ENCODE measurements at regions not wholly inside any gene's neighbourhood (a gene's known extent, or its start where the extent isn't known, plus 50 kb on each side); places are given as distances from the start of the nearest gene placed in this dataset.

GRCh38 chr1:172951730-172952365 is 98.9 kb downstream of the TNFSF18 start:
- TF ChIP-seq PREB (CRISPR knock-in tag; IDR thresholded peaks at IDR 0.05; ENCODE audit: borderline replicate concordance), result no peak
- no peak for TF ChIP-seq CREB1 (CRISPR knock-in tag; IDR thresholded peaks at IDR 0.05)
- ATAC-seq, result no peak
- peaks cover 4% of the 10 kb centered on the region for H3K4me1 Mint-ChIP-seq
- no peak for DNase-seq (ENCODE audit: low spot score)
- CTCF ChIA-PET, result no interaction called here
- H3K27ac Mint-ChIP-seq, result no peak overlapping the region
- POLR2A ChIA-PET, result no interaction called here
- H3K36me3 Mint-ChIP-seq, result no peaks in the 10 kb centered on the region
- H3K27me3 Mint-ChIP-seq (ENCODE audit: low read depth), result no peaks in the 10 kb centered on the region
- H3K9me3 Mint-ChIP-seq, result no peaks in the 10 kb centered on the region
- no peak overlapping the region for H3K4me3 Mint-ChIP-seq

GRCh38 chr1:172952516-172952915 is 98.2 kb downstream of the TNFSF18 start:
- no peaks in the 10 kb centered on the region for H3K36me3 Mint-ChIP-seq
- no peaks in the 10 kb centered on the region for H3K9me3 Mint-ChIP-seq

GRCh38 chr1:172954476-172955150 is 96.1 kb downstream of the TNFSF18 start:
- no peaks in the 10 kb centered on the region for H3K27me3 Mint-ChIP-seq (ENCODE audit: low read depth)
- no peaks in the 10 kb centered on the region for H3K36me3 Mint-ChIP-seq
- ChIA-PET CTCF (no interaction called here), POLR2A (no interaction called here)
- H3K9me3 Mint-ChIP-seq, result no peaks in the 10 kb centered on the region
- ATAC-seq (no peak), DNase-seq (ENCODE audit: low spot score) (no peak)
- TF ChIP-seq NR3C1 (CRISPR knock-in tag; conservative IDR thresholded peaks at IDR 0.05; ENCODE audit: low read depth), result no peak
- no peak for TF ChIP-seq EMX1 (CRISPR knock-in tag; IDR thresholded peaks at IDR 0.05)
- TF ChIP-seq ZNF425 (CRISPR knock-in tag; conservative IDR thresholded peaks at IDR 0.05), result no peak
- TF ChIP-seq ZNF423 (CRISPR knock-in tag; IDR thresholded peaks at IDR 0.05), result no peak
- no peak for TF ChIP-seq AFF4 (CRISPR knock-in tag; IDR thresholded peaks at IDR 0.05; ENCODE audit: borderline replicate concordance)
- no peak for TF ChIP-seq ZMAT4 (CRISPR knock-in tag; IDR thresholded peaks at IDR 0.05)
- no peak for TF ChIP-seq TCF7 (CRISPR knock-in tag; IDR thresholded peaks at IDR 0.05; ENCODE audit: low read depth)
- peaks cover 8% of the 10 kb centered on the region for H3K4me1 Mint-ChIP-seq
- no peak overlapping the region for H3K4me3 Mint-ChIP-seq
- H3K27ac Mint-ChIP-seq, result no peak overlapping the region

More at GRCh38 chr1:172952516-172952915, 98.2 kb downstream of the TNFSF18 start:
- Mint-ChIP-seq H3K4me3 (no peak overlapping the region), H3K27ac (no peak overlapping the region), H3K27me3 (ENCODE audit: low read depth) (no peaks in the 10 kb centered on the region), H3K4me1 (peaks cover 8% of the 10 kb centered on the region)
- ATAC-seq (no peak), DNase-seq (ENCODE audit: low spot score) (no peak)
- POLR2A ChIA-PET, result no interaction called here
- TF ChIP-seq ZNF396 (CRISPR knock-in tag; IDR thresholded peaks at IDR 0.05; ENCODE audit: borderline replicate concordance), result no peak
- TF ChIP-seq PREB (CRISPR knock-in tag; IDR thresholded peaks at IDR 0.05; ENCODE audit: borderline replicate concordance), result no peak
- no peak for TF ChIP-seq ZSCAN18 (CRISPR knock-in tag; IDR thresholded peaks at IDR 0.05)
- TF ChIP-seq CREM (CRISPR knock-in tag; IDR thresholded peaks at IDR 0.05), result no peak
- no peak for TF ChIP-seq ESRRA (CRISPR knock-in tag; IDR thresholded peaks at IDR 0.05; ENCODE audit: borderline replicate concordance)
- no peak for TF ChIP-seq ZNF138 (CRISPR knock-in tag; conservative IDR thresholded peaks at IDR 0.05)
- no peak for TF ChIP-seq EMX1 (CRISPR knock-in tag; IDR thresholded peaks at IDR 0.05)
- no peak for TF ChIP-seq NFYB (CRISPR knock-in tag; conservative IDR thresholded peaks at IDR 0.05; ENCODE audit: low read depth)
- no peak for TF ChIP-seq ATF3 (CRISPR knock-in tag; conservative IDR thresholded peaks at IDR 0.05)
- CTCF ChIA-PET, result no interaction called here
